NCI-H2196 (cell line): ENCODE measurements at regions not wholly inside any gene's neighbourhood (a gene's known extent, or its start where the extent isn't known, plus 50 kb on each side); places are given as distances from the start of the nearest gene placed in this dataset.

Experiments
- DNase-seq: peaks from one replicate; lab custom pipeline; 2025; ENCODE audit not compliant: unreplicated experiment; lab: John Stamatoyannopoulos, UW

- no peak for DNase-seq
These were observed 116.8 kb downstream of the TOMM20 start for GRCh38 chr1:235011599-235012435.

- DNase-seq = no peak
These were observed 117.5 kb downstream of the TOMM20 start for GRCh38 chr1:235011064-235011598.

- DNase-seq = no peak
These were observed 118.9 kb downstream of the TOMM20 start for GRCh38 chr1:235009561-235010306.

- DNase-seq = no peak
These were observed 119.6 kb downstream of the TOMM20 start for GRCh38 chr1:235009074-235009473.

GRCh38 chr1:235008239-235008638 is 120.4 kb downstream of the TOMM20 start:
- no peak for DNase-seq

GRCh38 chr1:235006816-235007215 is 121.8 kb downstream of the TOMM20 start:
- no peak for DNase-seq

- no peak for DNase-seq
These were observed 122.4 kb downstream of the TOMM20 start for GRCh38 chr1:235006132-235006721.

- DNase-seq = no peak
These were observed 123.7 kb downstream of the TOMM20 start for GRCh38 chr1:235004840-235005391.

GRCh38 chr1:235004276-235004675 is 124.4 kb downstream of the TOMM20 start:
- no peak for DNase-seq

GRCh38 chr1:235002706-235003300 is 125.8 kb downstream of the TOMM20 start:
- DNase-seq = no peak

GRCh38 chr1:234999513-234999940 is 129.1 kb downstream of the TOMM20 start:
- DNase-seq = no peak

GRCh38 chr1:234997896-234998741 is 130.5 kb downstream of the TOMM20 start:
- no peak for DNase-seq

- peak; percentile 76 for DNase-seq
These were observed 131.3 kb downstream of the TOMM20 start for GRCh38 chr1:234997201-234997895.

- DNase-seq = no peak
These were observed 132.3 kb downstream of the TOMM20 start for GRCh38 chr1:234996245-234996757.

GRCh38 chr1:234994436-234995295 is 134.0 kb downstream of the TOMM20 start:
- DNase-seq = no peak

- no peak for DNase-seq
These were observed 136.6 kb downstream of the TOMM20 start for GRCh38 chr1:234992065-234992464.

GRCh38 chr1:234990874-234991801 is 137.5 kb downstream of the TOMM20 start:
- DNase-seq = no peak
